Ammon's horn (tissue), 1 donor: ENCODE measurements at regions not wholly inside any gene's neighbourhood (a gene's known extent, or its start where the extent isn't known, plus 50 kb on each side); places are given as distances from the start of the nearest gene placed in this dataset.

ENCODE experiments used
- DNase-seq: peaks from one replicate; pipeline ENCODE4 v3.0.0-alpha.2; 2016; ENCODE audit warnings: low spot score

DNA sequence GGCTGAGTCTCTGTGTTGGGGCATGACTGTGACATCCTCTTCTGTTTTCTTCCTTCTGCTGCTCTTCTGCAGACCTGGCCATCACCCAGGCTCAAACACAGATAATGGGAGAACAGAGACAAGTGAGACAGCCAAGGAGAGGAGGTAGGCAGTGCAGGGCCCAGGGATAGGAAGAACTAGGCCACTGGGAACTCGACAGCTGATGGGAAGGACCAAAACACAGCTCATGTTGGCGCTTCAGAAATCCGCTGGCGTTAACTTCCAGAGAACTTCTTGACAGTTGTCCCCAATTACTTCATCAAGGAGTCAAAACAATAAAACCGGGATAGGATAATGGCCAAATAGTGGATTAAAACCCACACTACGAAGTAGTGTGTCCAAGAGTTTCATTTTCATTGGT lies 97.0 kb upstream of the PALS2 start:
- DNase-seq: no peak

- peak; percentile 25 for DNase-seq
These were observed 95.7 kb upstream of the PALS2 start for GRCh38 chr7:24477398-24478136.

DNA sequence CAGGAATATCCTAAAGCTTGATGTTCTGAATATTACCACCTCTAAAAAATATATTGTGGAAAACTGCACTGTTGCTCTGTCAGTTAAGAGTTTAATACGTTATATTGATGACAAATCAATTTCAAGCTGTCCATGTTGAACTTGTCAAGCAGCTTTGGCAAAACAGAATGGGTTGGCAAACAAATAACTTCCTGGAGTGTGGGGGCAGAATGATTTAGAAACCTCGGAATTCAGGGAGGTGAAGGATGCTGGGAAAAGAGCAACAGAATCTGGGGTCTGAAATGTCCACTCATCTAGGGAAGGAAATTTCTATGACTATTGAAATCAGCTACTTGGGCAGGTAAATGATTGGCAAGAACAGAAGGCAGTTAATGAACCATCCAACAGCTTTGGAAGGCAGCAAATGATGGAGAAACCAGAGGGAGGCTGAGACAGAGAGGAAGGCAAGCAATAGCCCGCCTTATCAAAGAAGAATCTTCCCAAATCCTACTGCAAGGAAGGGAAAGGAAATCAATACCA lies 95.1 kb upstream of the PALS2 start:
- DNase-seq: no peak

GRCh38 chr7:24480501-24480900 lies 92.8 kb upstream of the PALS2 start:
- DNase-seq: no peak

DNA sequence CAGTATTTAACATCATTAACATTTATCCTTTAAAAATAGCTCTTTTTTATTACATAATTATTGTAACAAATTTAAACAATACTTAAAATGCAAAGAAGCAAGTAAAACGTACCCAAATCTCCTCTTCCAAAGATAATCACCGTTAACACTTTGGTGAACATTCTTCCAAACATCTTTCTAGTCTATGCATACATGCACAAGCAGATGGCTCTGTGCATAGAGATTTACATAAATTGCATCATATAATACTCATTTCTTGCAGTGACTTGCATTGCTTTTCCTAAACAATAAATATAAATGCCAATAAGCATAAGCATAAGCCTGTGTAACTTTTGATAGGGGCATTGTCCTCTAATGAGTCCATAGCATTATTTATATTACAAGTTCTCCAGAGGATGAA lies 89.4 kb upstream of the PALS2 start:
- DNase-seq: no peak

DNA sequence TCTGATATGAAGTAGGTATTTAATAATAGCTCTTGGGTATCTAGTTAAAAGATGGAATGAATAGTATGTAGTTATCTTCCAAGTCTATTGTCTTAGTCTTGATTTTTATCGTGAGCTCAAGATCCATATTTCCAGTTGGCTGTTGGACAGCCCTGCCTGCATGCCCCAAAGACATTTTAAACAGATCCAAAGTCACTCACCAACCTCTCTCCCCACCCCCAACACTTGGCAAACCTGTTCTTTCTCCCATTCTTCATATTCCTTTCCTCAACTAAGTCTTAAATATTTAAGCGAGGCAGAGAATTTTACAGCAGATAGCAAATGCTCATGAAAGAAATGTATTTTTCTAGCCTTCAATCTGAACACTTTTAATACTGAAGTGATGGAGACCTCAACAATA lies 80.7 kb upstream of the PALS2 start:
- DNase-seq: no peak

- DNase-seq: no peak
These were observed 78.4 kb upstream of the PALS2 start for GRCh38 chr7:24494832-24495231.

- no peak for DNase-seq
These were observed 77.2 kb upstream of the PALS2 start for GRCh38 chr7:24496036-24496435.

DNA sequence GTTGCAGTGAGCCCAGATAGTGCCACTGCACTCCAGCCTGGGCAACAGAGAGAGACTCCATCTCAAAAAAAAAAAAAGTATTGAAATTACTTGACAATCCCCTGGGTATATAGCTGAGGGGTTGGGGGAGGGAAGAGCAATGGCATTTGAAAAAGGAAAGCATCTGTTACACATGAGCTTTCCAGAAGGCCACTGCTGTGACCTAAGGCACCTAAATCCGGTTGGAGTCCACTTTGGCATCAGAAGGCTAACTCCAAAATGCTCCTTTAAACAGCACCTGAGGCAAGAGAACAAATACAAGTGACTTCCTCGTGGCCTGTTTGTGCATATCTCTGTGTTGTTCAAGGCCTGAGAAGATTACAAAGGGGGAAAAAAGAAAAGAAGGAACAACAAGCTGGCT lies 74.8 kb upstream of the PALS2 start:
- DNase-seq: no peak

GRCh38 chr7:24499871-24500270 lies 73.4 kb upstream of the PALS2 start:
- DNase-seq: no peak

DNA sequence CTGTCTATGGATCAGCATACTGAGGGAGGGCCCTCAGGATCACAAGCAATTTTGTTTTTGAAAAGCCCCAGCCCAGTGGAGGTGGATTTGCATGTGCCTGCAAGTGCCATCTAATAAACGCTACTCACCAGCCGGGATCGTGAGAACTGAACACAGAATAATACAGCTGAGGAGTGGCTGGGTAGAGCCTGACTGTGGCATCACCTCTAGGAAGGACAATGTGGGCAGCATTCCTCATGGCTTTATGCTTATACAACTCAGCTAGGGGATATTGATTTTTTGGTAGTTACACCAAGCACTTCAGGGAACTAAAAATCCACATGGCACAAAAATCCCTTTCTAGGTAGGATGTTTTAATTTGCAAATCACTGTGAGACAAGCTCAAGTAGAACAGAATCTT lies 72.7 kb upstream of the PALS2 start:
- DNase-seq: no peak

GRCh38 chr7:24501009-24501408 lies 72.2 kb upstream of the PALS2 start:
- DNase-seq: peak; percentile 59

DNA sequence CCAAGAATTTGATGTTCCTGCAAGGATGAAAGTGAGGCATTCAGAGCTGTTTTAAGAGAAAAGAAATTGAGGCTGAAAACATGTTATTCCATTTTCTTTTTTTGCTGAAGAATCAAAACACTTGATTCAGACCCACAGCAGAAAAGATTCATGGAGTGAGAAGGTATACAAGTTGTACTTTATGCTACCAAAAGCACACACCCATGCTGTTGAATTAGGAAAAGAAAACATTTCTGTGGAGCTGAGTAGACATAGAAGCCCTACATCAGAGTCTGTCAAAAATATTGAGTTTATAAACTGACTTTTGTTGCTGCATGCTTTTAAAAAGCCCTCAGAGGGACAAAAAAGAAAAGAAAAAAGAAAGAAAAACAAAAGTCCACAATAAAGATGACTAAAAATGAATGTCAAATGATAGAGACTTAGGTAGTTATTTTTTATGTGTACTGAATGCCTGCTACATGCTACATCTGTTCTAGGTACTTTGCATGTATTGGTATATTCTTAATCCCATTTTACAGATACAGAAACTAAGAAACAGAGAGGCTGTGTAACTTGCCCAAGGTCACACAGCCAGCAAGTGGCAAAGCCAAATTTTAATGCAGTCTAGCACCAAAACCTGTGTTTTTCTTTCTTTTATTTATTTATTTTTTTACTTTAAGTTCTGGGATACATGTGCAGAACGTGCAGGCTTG lies 71.7 kb upstream of the PALS2 start:
- no peak for DNase-seq

- no peak for DNase-seq
These were observed 71.1 kb upstream of the PALS2 start for GRCh38 chr7:24502135-24502488.

- no peak for DNase-seq
These were observed 69.7 kb upstream of the PALS2 start for GRCh38 chr7:24503506-24503905.

DNA sequence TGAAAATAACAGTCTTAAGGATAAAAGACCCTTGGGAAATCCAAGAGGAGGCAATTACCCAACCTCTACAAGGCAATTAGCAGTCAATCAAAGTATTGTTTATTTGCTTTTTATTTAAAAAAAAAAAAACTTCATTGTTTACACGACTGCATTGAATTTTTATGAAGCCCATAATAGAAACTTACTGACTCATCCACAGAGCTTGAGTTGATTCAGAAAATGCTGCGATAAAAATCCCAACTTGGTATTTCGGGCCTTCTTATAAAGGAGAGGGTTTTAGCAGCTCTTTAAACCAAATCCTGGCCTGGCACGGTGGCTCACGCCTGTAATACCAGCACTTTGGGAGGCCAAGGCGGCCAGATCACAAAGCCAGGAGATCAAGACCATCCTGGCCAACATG lies 69.2 kb upstream of the PALS2 start:
- DNase-seq: no peak

GRCh38 chr7:24504836-24505235 lies 68.4 kb upstream of the PALS2 start:
- no peak for DNase-seq

DNA sequence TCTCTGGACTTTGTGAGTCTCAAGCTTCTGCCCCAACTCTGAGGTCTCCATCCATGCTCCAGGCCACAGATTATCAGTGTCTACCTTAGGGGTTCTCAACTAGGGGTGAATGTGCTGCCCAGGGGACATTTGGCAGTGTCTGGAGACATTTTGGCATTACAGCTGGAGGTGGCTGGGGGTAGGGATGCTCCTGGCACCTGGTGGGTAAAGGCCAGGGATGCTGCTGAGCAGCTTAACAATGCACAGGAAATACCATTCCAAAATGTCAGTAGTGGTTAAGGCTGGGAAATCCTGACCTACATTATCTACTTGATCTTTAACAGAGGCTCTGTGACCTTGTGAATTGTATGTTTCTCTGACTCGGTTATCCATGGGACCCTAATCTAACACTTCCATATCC lies 67.3 kb upstream of the PALS2 start:
- DNase-seq: no peak

GRCh38 chr7:24508316-24508715 lies 64.9 kb upstream of the PALS2 start:
- no peak for DNase-seq

DNA sequence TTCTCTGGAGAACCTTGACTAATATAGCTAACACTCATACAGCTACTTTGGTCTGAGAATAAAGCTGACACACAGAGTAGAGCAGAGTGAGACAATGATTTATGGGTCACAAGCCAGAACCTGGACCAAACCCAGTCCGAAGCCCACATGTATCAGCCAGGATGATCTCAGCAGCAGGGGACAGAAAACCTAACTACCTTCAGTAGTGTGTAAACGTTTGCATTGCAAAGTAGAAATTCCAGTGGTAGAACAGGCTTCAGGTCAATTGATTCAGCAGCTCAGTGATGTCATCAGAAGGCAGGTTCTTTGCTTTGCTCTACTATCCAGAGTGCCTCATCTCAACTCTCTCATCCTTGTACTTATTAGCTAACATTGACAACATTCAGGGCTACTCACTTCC lies 62.5 kb upstream of the PALS2 start:
- no peak for DNase-seq

DNA sequence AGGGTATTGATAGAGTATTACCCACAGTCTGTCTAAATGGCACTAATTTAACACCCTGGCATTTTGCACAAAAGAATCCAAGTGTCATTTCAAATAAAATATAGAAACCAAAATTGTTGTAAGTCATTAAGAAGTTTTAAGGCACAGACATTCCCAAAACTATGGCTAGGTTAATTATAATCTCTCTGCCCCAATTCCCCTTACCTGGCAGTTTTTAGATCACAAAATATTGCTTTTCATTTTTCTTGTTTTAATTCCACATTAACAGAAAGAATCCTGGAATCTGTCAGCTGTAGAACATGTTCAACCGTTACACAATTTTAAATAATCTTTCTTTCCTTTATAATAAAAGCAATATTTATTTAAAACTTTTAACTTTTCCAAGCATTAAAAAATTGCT lies 56.1 kb upstream of the PALS2 start:
- no peak for DNase-seq

GRCh38 chr7:24521917-24522623 lies 51.2 kb upstream of the PALS2 start:
- DNase-seq: no peak
